IMR-90 (cell line): ENCODE measurements at regions not wholly inside any gene's neighbourhood (a gene's known extent, or its start where the extent isn't known, plus 50 kb on each side); places are given as distances from the start of the nearest gene placed in this dataset.

Experiments
- ATAC-seq: fragments of 200-7000 bp; cut with Tn5 transposase; 2 replicates; pipeline ENCODE4 v1.9.1; 2020; ENCODE audit warnings: low read depth, mild to moderate bottlenecking, moderate library complexity
- BruUV-seq: library from RNA; stranded (reverse); fragments of 400-500 nt; replicated peaks from 2 replicates; lab custom pipeline; 2021; lab: Mats Ljungman, UMichigan
- CTCF ChIA-PET: fragments of 300-600 bp; formaldehyde crosslinking; extraction: SDS; loops from one replicate; lab custom pipeline; 2021; ENCODE audit warnings: antibody characterized with exemption; lab: Yijun Ruan, JAX
- POLR2A ChIA-PET: fragments of 300-600 bp; sonication (Branson Sonifier 250); formaldehyde crosslinking; loops from one replicate; lab custom pipeline; 2022; ENCODE audit warnings: antibody characterized with exemption; ENCODE audit not compliant: unreplicated experiment; lab: Charles Lee
- DNase-seq: peaks from one replicate; pipeline ENCODE4 v3.0.0; 2013
- H2AFZ ChIP-seq: replicated peaks from 2 replicates; pipeline ENCODE3; 2013; ENCODE audit warnings: low read length, mild to moderate bottlenecking; ENCODE audit not compliant: poor library complexity
- H2AK5ac ChIP-seq: 2 replicates; pipeline ENCODE4 v1.6.1; 2013; ENCODE audit warnings: low read depth, low read length, inconsistent platforms
- H2AK9ac ChIP-seq: replicated peaks from 2 replicates; pipeline ENCODE3; 2013; ENCODE audit warnings: mild to moderate bottlenecking, low read depth, low read length, moderate library complexity; ENCODE audit not compliant: poor library complexity
- H2BK120ac ChIP-seq: 2 replicates; pipeline ENCODE4 v1.6.1; 2013; ENCODE audit warnings: low read depth, low read length, inconsistent platforms
- H2BK15ac ChIP-seq: 3 replicates; pipeline ENCODE4 v1.6.1; 2013; ENCODE audit warnings: low read depth, low read length, inconsistent platforms
- H2BK20ac ChIP-seq: 2 replicates; pipeline ENCODE4 v1.6.1; 2013; ENCODE audit warnings: low read depth, mild to moderate bottlenecking, inconsistent platforms, low read length, moderate library complexity
- H2BK5ac ChIP-seq: 2 replicates; pipeline ENCODE4 v1.6.1; 2013; ENCODE audit warnings: mild to moderate bottlenecking, low read depth, low read length, inconsistent platforms; ENCODE audit not compliant: poor library complexity, severe bottlenecking
- H3K14ac ChIP-seq: replicated peaks from 2 replicates; pipeline ENCODE4 v1.6.1; 2013; ENCODE audit warnings: low read depth, low read length, inconsistent platforms
- H3K18ac ChIP-seq: 2 replicates; pipeline ENCODE4 v1.6.1; 2013; ENCODE audit warnings: low read depth, low read length, control low read depth
- H3K23ac ChIP-seq: 2 replicates; pipeline ENCODE4 v1.6.1; 2013; ENCODE audit warnings: low read depth, low read length, inconsistent platforms
- H3K27ac ChIP-seq: 2 replicates; pipeline ENCODE4 v1.5.1; 2013; ENCODE audit warnings: mild to moderate bottlenecking, control low read depth, low read length; ENCODE audit not compliant: insufficient read depth
- H3K27me3 ChIP-seq: 2 replicates; pipeline ENCODE4 v1.6.1; 2013; ENCODE audit warnings: low read length; ENCODE audit not compliant: control insufficient read depth, insufficient read depth
- H3K36me3 ChIP-seq: 2 replicates; pipeline ENCODE4 v1.6.1; 2013; ENCODE audit warnings: low read length, mixed read lengths; ENCODE audit not compliant: control insufficient read depth, insufficient read depth
- H3K4ac ChIP-seq: 2 replicates; pipeline ENCODE4 v1.6.1; 2013; ENCODE audit warnings: low read depth, low read length, inconsistent platforms
- H3K4me1 ChIP-seq: 2 replicates; pipeline ENCODE4 v1.6.1; 2013; ENCODE audit warnings: low read length, mixed read lengths; ENCODE audit not compliant: control insufficient read depth, insufficient read depth
- H3K4me2 ChIP-seq: 2 replicates; pipeline ENCODE4 v1.6.1; 2013; ENCODE audit warnings: low read depth, mild to moderate bottlenecking, control low read depth, low read length, moderate library complexity
- H3K4me3 ChIP-seq: 2 replicates; pipeline ENCODE4 v1.5.1; 2013; ENCODE audit warnings: low read depth, mild to moderate bottlenecking, control low read depth, low read length, moderate library complexity; ENCODE audit not compliant: insufficient read depth
- H3K56ac ChIP-seq: 2 replicates; pipeline ENCODE4 v1.6.1; 2013; ENCODE audit warnings: low read length, inconsistent platforms; ENCODE audit not compliant: insufficient read depth; ENCODE audit errors: extremely low read depth
- H3K79me1 ChIP-seq, 2 experiments: 2 replicates each; pipeline ENCODE4 v1.6.1; 2013; ENCODE audit warnings: low read length in 2 of 2, inconsistent platforms in 1 of 2, low read depth in 1 of 2
- H3K9ac ChIP-seq: 2 replicates; pipeline ENCODE4 v1.6.1; 2013; ENCODE audit warnings: low read depth, low read length, control low read depth
- H3K9me1 ChIP-seq: 2 replicates; pipeline ENCODE4 v1.6.1; 2013; ENCODE audit warnings: low read length, inconsistent platforms; ENCODE audit not compliant: insufficient read depth
- H3K9me3 ChIP-seq: 2 replicates; pipeline ENCODE4 v1.6.1; 2013; ENCODE audit warnings: low read length; ENCODE audit not compliant: control insufficient read depth, insufficient read depth
- H4K20me1 ChIP-seq: 2 replicates; pipeline ENCODE4 v1.6.1; 2013; ENCODE audit warnings: low read length, inconsistent platforms; ENCODE audit not compliant: insufficient read depth
- H4K5ac ChIP-seq: 2 replicates; pipeline ENCODE4 v1.6.1; 2013; ENCODE audit warnings: mild to moderate bottlenecking, low read depth, low read length, control low read depth
- H4K8ac ChIP-seq, 2 experiments: 2 replicates each; pipeline ENCODE4 v1.6.1; 2013; ENCODE audit warnings: low read depth in 2 of 2, low read length in 2 of 2, control low read depth in 1 of 2, inconsistent platforms in 1 of 2
- H4K91ac ChIP-seq: 2 replicates; pipeline ENCODE4 v1.6.1; 2013; ENCODE audit warnings: low read depth, low read length, inconsistent platforms; ENCODE audit not compliant: insufficient read depth
- BHLHE40 ChIP-seq: fragments of 150-350 bp; IDR thresholded peaks from 2 replicates; pipeline ENCODE4 v1.6.1; 2016; ENCODE audit warnings: mild to moderate bottlenecking, low read depth, low read length
- CEBPB ChIP-seq: IDR thresholded peaks from 2 replicates; pipeline ENCODE4 v1.6.1; 2012; ENCODE audit warnings: low read depth, low read length, improper control_type of control experiment
- CHD1 ChIP-seq: IDR thresholded peaks from 2 replicates; pipeline ENCODE4 v1.6.1; 2012; ENCODE audit warnings: low read depth, low read length, improper control_type of control experiment
- ELK1 ChIP-seq: fragments of 150-350 bp; IDR thresholded peaks from 2 replicates; pipeline ENCODE4 v1.6.1; 2016; ENCODE audit warnings: low read depth, mild to moderate bottlenecking, low read length, moderate library complexity, borderline replicate concordance
- FOS ChIP-seq: fragments of 150-350 bp; IDR thresholded peaks from 2 replicates; pipeline ENCODE4 v1.6.1; 2016; ENCODE audit warnings: low read depth, low read length
- MAFK ChIP-seq: IDR thresholded peaks from 2 replicates; pipeline ENCODE4 v1.6.1; 2012; ENCODE audit warnings: low read depth, low read length, improper control_type of control experiment
- MAZ ChIP-seq: IDR thresholded peaks from 2 replicates; pipeline ENCODE4 v1.6.1; 2012; ENCODE audit warnings: low read depth, mild to moderate bottlenecking, low read length, improper control_type of control experiment, moderate library complexity, borderline replicate concordance
- MXI1 ChIP-seq: IDR thresholded peaks from 2 replicates; pipeline ENCODE4 v1.6.1; 2012; ENCODE audit warnings: low read depth, mild to moderate bottlenecking, low read length, moderate library complexity, borderline replicate concordance
- NFE2L2 ChIP-seq: fragments of 150-350 bp; IDR thresholded peaks from 2 replicates; pipeline ENCODE4 v1.6.1; 2016; ENCODE audit warnings: low read depth, mild to moderate bottlenecking, low read length
- POLR2A ChIP-seq: IDR thresholded peaks from 2 replicates; pipeline ENCODE4 v1.6.1; 2012; ENCODE audit warnings: mild to moderate bottlenecking, low read depth, low read length
- RAD21 ChIP-seq: IDR thresholded peaks from 2 replicates; pipeline ENCODE4 v1.6.1; 2012; ENCODE audit warnings: low read length, improper control_type of control experiment
- RCOR1 ChIP-seq: IDR thresholded peaks from 2 replicates; pipeline ENCODE4 v1.6.1; 2012; ENCODE audit warnings: mild to moderate bottlenecking, low read length, improper control_type of control experiment; ENCODE audit not compliant: insufficient replicate concordance
- RFX5 ChIP-seq: IDR thresholded peaks from 2 replicates; pipeline ENCODE4 v1.8.0; 2012; ENCODE audit warnings: low read depth, mild to moderate bottlenecking, low read length, moderate library complexity
- SMC3 ChIP-seq: fragments of 150-350 bp; IDR thresholded peaks from 2 replicates; pipeline ENCODE4 v1.6.1; 2016; ENCODE audit warnings: low read depth, mild to moderate bottlenecking, antibody characterized with exemption, low read length, moderate library complexity
- WGBS, 2 experiments: methylation state at CpG; one replicate each; pipeline versions ENCODE4 v1.1.5 to v1.1.7; 2013; ENCODE audit warnings: missing lambda C conversion rate in 2 of 2; ENCODE audit not compliant: insufficient read length in 1 of 2; ENCODE audit errors: extremely low coverage in 2 of 2; 5-methylcytosine and 5-hydroxymethylcytosine counted together
- dilution Hi-C: fragments of 300-500 bp; cut with HindIII; formaldehyde crosslinking; loops from one replicate; pipeline ENCODE4 v1.14.3; 2018; ENCODE audit warnings: low sequenced_read_pairs; ENCODE audit not compliant: unreplicated experiment
- in situ Hi-C: fragments of 300-500 bp; cut with MboI; formaldehyde crosslinking; loops from 3 replicates; pipeline ENCODE4 v1.14.3; 2019; ENCODE audit warnings: low sequenced_read_pairs, inconsistent platforms, mixed read lengths
- intact Hi-C: fragments of 100-400 bp; cut with micrococcal nuclease; formaldehyde crosslinking; loops from 2 replicates; pipeline ENCODE4 v1.10.0; 2022
- TF ChIP-seq, protein P1 (sequence below): fragments of 150-350 bp; IDR thresholded peaks from 2 replicates; pipeline ENCODE4 v1.6.1; 2017; ENCODE audit warnings: mild to moderate bottlenecking, antibody characterized with exemption, low read length, low read depth
- TF ChIP-seq, protein P2 (sequence below): conservative IDR thresholded peaks from 2 replicates; pipeline ENCODE4 v1.5.1; 2012; ENCODE audit warnings: mild to moderate bottlenecking, low read depth, low read length, improper control_type of control experiment

- BruUV-seq, result no TSS peak
- Histone ChIP-seq H3K79me1 (no peaks in the 10 kb centered on the region), H4K8ac (no peak overlapping the region), H4K5ac (no peak overlapping the region), H3K4me1 (peaks cover 2% of the 10 kb centered on the region; the same call in 1 of the 2 replicates), H3K9me3 (no peaks in the 10 kb centered on the region), H3K18ac (no peak overlapping the region), H2BK20ac (no peak overlapping the region), H2BK5ac (no peak overlapping the region), H4K20me1 (no peaks in the 10 kb centered on the region), H3K27me3 (no peaks in the 10 kb centered on the region), H2AFZ (no peak overlapping the region), H2BK15ac (no peak overlapping the region), H3K9me1 (no peaks in the 10 kb centered on the region), H2AK9ac (no peak overlapping the region), H3K9ac (no peak overlapping the region), H4K91ac (no peak overlapping the region), H3K4ac (no peak overlapping the region), H3K36me3 (no peaks in the 10 kb centered on the region), H2BK120ac (no peak overlapping the region), H2AK5ac (no peak overlapping the region), H3K4me3 (no peak overlapping the region), H3K23ac (no peak overlapping the region), H3K14ac (no peak overlapping the region), H3K27ac (no peak overlapping the region), H3K4me2 (no peak overlapping the region), H3K56ac (no peak overlapping the region)
- ATAC-seq (no peak), DNase-seq (peak; percentile 48)
- POLR2A ChIA-PET, result no interaction called here
- dilution Hi-C loops, result no loop called here
- TF ChIP-seq FOS, result no peak
- TF ChIP-seq BHLHE40, result no peak
- no peak for TF ChIP-seq POLR2A
- no peak for TF ChIP-seq MXI1
- no peak for TF ChIP-seq RCOR1
- no peak for TF ChIP-seq MAZ
- TF ChIP-seq, protein P1, sequence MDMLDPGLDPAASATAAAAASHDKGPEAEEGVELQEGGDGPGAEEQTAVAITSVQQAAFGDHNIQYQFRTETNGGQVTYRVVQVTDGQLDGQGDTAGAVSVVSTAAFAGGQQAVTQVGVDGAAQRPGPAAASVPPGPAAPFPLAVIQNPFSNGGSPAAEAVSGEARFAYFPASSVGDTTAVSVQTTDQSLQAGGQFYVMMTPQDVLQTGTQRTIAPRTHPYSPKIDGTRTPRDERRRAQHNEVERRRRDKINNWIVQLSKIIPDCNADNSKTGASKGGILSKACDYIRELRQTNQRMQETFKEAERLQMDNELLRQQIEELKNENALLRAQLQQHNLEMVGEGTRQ, result no peak
- no peak for TF ChIP-seq RFX5
- TF ChIP-seq SMC3, result no peak
- no peak for TF ChIP-seq ELK1
- no peak for TF ChIP-seq RAD21
- no peak for TF ChIP-seq NFE2L2
- TF ChIP-seq, protein P2, sequence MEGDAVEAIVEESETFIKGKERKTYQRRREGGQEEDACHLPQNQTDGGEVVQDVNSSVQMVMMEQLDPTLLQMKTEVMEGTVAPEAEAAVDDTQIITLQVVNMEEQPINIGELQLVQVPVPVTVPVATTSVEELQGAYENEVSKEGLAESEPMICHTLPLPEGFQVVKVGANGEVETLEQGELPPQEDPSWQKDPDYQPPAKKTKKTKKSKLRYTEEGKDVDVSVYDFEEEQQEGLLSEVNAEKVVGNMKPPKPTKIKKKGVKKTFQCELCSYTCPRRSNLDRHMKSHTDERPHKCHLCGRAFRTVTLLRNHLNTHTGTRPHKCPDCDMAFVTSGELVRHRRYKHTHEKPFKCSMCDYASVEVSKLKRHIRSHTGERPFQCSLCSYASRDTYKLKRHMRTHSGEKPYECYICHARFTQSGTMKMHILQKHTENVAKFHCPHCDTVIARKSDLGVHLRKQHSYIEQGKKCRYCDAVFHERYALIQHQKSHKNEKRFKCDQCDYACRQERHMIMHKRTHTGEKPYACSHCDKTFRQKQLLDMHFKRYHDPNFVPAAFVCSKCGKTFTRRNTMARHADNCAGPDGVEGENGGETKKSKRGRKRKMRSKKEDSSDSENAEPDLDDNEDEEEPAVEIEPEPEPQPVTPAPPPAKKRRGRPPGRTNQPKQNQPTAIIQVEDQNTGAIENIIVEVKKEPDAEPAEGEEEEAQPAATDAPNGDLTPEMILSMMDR, result no peak
- no peak for TF ChIP-seq CHD1
- no peak for TF ChIP-seq CEBPB
- TF ChIP-seq MAFK, result no peak
- in situ Hi-C loops, result no loop called here
- CTCF ChIA-PET, result interaction anchor here (1.0 kb wide), 1 partner anchor 11 kb away, joined by 5 read pairs; no protein-coding TSS in a partner anchor
- intact Hi-C loops, result no loop called here
- WGBS, 2 experiments, result no CpG with 5 or more reads among the region's 6 CpGs
Measured at GRCh38 chr13:27678306-27679040, 56.8 kb downstream of the POLR1D start.
